Psoas muscle (tissue), 7 donors: ENCODE measurements at regions not wholly inside any gene's neighbourhood (a gene's known extent, or its start where the extent isn't known, plus 50 kb on each side); places are given as distances from the start of the nearest gene placed in this dataset.

Experiments used
- ATAC-seq, 4 donors: fragments of 200-7000 bp; cut with Tn5 transposase; one replicate each; pipeline ENCODE4 v1.9.1; 2020; ENCODE audit warnings: moderate library complexity in 3 of 4, mild to moderate bottlenecking in 2 of 4
- DNase-seq, 2 donors: peaks; one replicate each; pipeline ENCODE4 v3.0.0-alpha.2; 2020
- H3K27ac ChIP-seq: fragments of 200-600 bp; one replicate; pipeline ENCODE4 v1.8.0; 2022
- H3K27me3 ChIP-seq, 3 donors: fragments of 200-600 bp in 1 of 3; one replicate each; pipeline versions ENCODE4 v1.6.1 to v1.8.0; 2013 to 2022; ENCODE audit warnings: low read length in 2 of 3, mild to moderate bottlenecking in 2 of 3, moderate library complexity in 1 of 3; ENCODE audit not compliant: insufficient read depth in 3 of 3
- H3K36me3 ChIP-seq, 2 donors: fragments of 200-600 bp in 1 of 2; one replicate each; pipeline versions ENCODE4 v1.6.1 to v1.8.0; 2013 to 2022; ENCODE audit warnings: low read depth in 1 of 2, mild to moderate bottlenecking in 1 of 2, moderate library complexity in 1 of 2; ENCODE audit not compliant: insufficient read depth in 1 of 2
- H3K4me1 ChIP-seq: fragments of 200-600 bp; one replicate; pipeline ENCODE4 v1.8.0; 2022
- H3K4me3 ChIP-seq: fragments of 200-600 bp; one replicate; pipeline ENCODE4 v1.8.0; 2022; ENCODE audit warnings: mild to moderate bottlenecking
- H3K9me3 ChIP-seq: fragments of 200-600 bp; one replicate; pipeline ENCODE4 v1.8.0; 2022
- WGBS, 3 donors: extraction: QIAGEN DNeasy Blood & Tissue Kit; methylation state at CpG; one replicate each; pipeline versions ENCODE4 v1.1.6 to v1.1.7; 2013; 5-methylcytosine and 5-hydroxymethylcytosine counted together
- intact Hi-C, 2 donors: fragments of 100-400 bp; cut with DNase I; formaldehyde crosslinking; loops; one replicate each; pipeline versions ENCODE4 v1.11.0 to v1.14.2; 2022
- TF ChIP-seq, protein P1 (sequence below): fragments of 200-600 bp; IDR thresholded peaks from one replicate; pipeline ENCODE4 v1.8.0; 2022; ENCODE audit warnings: antibody characterized with exemption
- donor health status: healthy with polysubstance abuse.
- donor health status: DM: no; HTN: no; CAD: no; lungs with moderate emphysema.
- donor health status: Bipolar disorder and iron deficiency.
- donor health status: healthy.
- donor health status: DM: yes; HTN: yes; CAD: no.
- donor health status: DM: no; HTN: no; CAD: no.
- donor health status: DM: yes; HTN: yes; CAD: no.

DNA sequence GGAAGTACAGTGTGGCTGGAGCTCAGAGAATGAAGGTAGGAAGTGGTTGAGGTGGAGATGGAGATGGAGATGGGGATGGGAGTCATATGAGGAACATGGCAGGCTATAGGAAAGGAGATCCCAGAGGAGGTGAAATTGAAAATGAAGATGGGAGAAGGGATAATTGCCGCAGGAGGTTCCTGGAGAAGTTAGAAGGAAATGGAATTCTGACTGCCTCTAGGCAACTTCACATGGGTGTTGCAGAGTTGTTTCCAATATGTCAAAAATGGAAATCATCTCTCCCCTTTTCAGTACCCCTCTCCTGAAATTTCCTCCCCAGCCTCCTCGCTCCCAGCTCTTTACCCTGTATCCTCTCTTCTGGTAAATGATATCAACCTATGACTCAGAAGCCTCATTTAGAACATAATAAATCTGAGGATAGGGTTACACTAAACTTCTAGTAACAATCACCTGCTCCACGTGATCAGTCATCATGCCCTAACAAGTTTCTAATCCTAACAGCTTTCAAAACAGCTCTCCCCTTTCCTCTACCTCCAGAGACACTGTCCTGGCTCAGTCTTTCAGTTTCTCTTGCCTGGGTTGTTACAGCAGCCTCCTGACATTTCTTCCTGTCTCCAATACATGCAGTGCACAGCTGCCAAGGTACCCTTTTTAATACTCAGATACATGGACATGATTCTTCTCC is 201.9 kb upstream of the RBMS1 start:
- intact Hi-C loops, result no loop called here
- WGBS, 3 donors, result 48 to 54% (median 54%) methylated on average over 3 of the region's 3 CpGs
- TF ChIP-seq, protein P1, sequence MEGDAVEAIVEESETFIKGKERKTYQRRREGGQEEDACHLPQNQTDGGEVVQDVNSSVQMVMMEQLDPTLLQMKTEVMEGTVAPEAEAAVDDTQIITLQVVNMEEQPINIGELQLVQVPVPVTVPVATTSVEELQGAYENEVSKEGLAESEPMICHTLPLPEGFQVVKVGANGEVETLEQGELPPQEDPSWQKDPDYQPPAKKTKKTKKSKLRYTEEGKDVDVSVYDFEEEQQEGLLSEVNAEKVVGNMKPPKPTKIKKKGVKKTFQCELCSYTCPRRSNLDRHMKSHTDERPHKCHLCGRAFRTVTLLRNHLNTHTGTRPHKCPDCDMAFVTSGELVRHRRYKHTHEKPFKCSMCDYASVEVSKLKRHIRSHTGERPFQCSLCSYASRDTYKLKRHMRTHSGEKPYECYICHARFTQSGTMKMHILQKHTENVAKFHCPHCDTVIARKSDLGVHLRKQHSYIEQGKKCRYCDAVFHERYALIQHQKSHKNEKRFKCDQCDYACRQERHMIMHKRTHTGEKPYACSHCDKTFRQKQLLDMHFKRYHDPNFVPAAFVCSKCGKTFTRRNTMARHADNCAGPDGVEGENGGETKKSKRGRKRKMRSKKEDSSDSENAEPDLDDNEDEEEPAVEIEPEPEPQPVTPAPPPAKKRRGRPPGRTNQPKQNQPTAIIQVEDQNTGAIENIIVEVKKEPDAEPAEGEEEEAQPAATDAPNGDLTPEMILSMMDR, result no peak
- H3K4me1 ChIP-seq, result peaks cover 12% of the 10 kb centered on the region
- no peak overlapping the region for H3K4me3 ChIP-seq
- H3K27me3 ChIP-seq, result no peaks in the 10 kb centered on the region
- peak; percentile 92 to 96 (median 93) for ATAC-seq
- no peak for DNase-seq
- H3K27ac ChIP-seq, result peak overlapping the region; percentile 60
- H3K9me3 ChIP-seq, result no peaks in the 10 kb centered on the region
- H3K36me3 ChIP-seq, result no peaks in the 10 kb centered on the region

DNA sequence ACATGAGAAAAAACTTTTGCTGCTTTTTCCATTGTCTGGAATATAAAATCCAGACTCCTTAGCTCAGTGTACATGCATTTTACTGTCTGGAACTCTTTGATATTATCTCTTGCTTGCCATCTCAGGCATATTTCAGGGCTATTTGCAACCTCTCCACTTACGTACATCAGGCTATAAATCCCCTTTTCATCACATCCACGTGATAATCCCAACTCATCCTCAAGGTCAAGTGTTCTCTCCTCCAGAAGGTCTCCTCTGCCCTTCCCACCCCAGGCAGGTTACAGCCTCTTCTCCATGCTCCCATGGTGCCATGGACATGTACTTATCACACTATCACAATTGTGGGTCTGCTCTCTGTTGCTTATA is 202.5 kb upstream of the RBMS1 start:
- no peak for DNase-seq
- Histone ChIP-seq H3K27me3 (no peaks in the 10 kb centered on the region), H3K9me3 (no peaks in the 10 kb centered on the region), H3K4me1 (peaks cover 12% of the 10 kb centered on the region), H3K27ac (peak overlapping the region; percentile 60), H3K4me3 (no peak overlapping the region), H3K36me3 (no peaks in the 10 kb centered on the region)
- TF ChIP-seq, protein P1, result no peak
- peak; percentile 24 to 68 (median 38) for ATAC-seq
- intact Hi-C loops, result no loop called here
- WGBS, 3 donors, result 18 to 32% (median 31%) methylated on average over 2 of the region's 2 CpGs

DNA sequence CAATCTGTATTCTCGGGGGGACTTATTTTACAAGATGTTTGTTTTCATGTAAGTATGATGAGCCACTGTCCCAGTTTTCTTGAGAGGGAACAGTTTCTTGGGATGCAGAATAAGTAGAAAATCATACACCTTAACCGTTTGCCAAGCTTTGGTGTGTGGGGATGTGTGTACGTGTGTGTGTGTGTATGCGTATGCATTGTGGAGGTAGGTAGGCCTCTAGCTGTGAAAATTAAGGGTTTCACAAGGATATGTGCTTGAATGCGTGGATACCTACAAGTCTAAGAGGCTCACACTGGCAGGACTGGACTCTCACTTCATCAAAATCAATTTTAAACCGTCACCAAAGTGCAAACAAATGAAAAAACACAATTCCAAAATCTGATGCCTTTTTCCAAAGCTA is 204.2 kb upstream of the RBMS1 start:
- whole genome bisulfite sequencing, 3 donors, result 97% methylated on average over 6 of the region's 6 CpGs
- Histone ChIP-seq H3K27me3 (no peaks in the 10 kb centered on the region), H3K27ac (no peak overlapping the region), H3K9me3 (no peaks in the 10 kb centered on the region), H3K4me3 (no peak overlapping the region), H3K36me3 (no peaks in the 10 kb centered on the region), H3K4me1 (peaks cover 12% of the 10 kb centered on the region)
- no peak for ATAC-seq
- TF ChIP-seq, protein P1, result no peak
- intact Hi-C loops, result no loop called here
- no peak for DNase-seq

DNA sequence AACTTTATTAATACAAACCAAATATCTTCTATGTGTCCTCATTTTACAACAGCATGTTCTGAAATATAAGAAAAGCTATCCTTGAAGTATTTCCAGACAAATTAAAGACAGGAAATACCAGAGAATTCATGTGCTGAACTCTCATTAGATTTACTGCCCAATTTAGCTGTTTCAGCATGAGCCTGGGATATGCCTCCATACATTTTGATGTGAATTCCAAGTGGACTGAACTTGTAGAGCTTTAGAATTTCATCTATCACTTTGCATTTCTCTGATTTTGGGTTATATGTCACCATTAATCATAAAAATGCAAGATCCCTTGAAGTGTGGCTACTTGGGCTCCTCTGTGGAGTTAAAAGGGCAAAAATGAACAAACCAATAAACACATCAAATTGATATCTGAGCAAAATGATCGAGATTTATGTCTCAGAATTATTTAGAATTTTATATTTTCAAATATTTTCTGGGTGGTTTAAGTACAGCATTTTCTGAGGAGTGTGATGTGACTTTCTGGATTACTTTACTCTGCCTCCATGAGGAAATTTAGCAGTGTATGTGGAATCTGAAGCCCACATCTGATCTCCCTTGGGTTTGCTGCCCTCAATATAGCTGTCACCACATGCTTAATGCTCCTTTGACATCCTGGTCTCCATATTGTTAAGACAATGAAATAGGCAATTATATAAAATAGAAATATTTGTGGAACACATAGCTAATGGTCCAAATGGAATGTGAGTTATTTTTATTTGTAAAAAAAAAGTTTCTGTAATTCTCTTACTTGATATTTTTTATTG is 206.6 kb upstream of the RBMS1 start:
- 62 to 85% (median 74%) methylated on average over 1 of the region's 1 CpG for WGBS, 3 donors
- no peak for DNase-seq
- Histone ChIP-seq H3K9me3 (no peaks in the 10 kb centered on the region), H3K27me3 (no peaks in the 10 kb centered on the region), H3K4me3 (no peak overlapping the region), H3K36me3 (no peaks in the 10 kb centered on the region), H3K4me1 (peaks cover 8% of the 10 kb centered on the region), H3K27ac (no peak overlapping the region)
- intact Hi-C loops, result no loop called here
- no peak for ATAC-seq
- TF ChIP-seq, protein P1, result no peak
